Hepatocyte (in vitro differentiated cells): ENCODE measurements at regions not wholly inside any gene's neighbourhood (a gene's known extent, or its start where the extent isn't known, plus 50 kb on each side); places are given as distances from the start of the nearest gene placed in this dataset.

Source experiments
- DNase-seq: peaks from one replicate; pipeline ENCODE4 v3.0.0-alpha.2; 2016; ENCODE audit warnings: low spot score
- H2AFZ ChIP-seq: fragments of 200-600 bp; sonication (generic); 2 replicates; pipeline ENCODE4 v1.6.0; 2016; ENCODE audit warnings: antibody characterized with exemption, mild to moderate bottlenecking
- H3K27ac ChIP-seq: fragments of 200-600 bp; sonication (generic); 2 replicates; pipeline ENCODE4 v1.5.1; 2016; ENCODE audit warnings: mild to moderate bottlenecking
- H3K27me3 ChIP-seq: fragments of 200-600 bp; sonication (generic); 2 replicates; pipeline ENCODE4 v1.6.1; 2016
- H3K36me3 ChIP-seq: fragments of 200-600 bp; sonication (generic); replicated peaks from 2 replicates; pipeline ENCODE4 v1.5.1; 2016; ENCODE audit warnings: low read depth; ENCODE audit not compliant: insufficient read depth
- H3K4me1 ChIP-seq: fragments of 200-600 bp; sonication (generic); 2 replicates; pipeline ENCODE4 v1.5.1; 2016; ENCODE audit warnings: mild to moderate bottlenecking, moderate library complexity; ENCODE audit not compliant: insufficient read depth
- H3K4me2 ChIP-seq: fragments of 200-600 bp; sonication (generic); 2 replicates; pipeline ENCODE4 v1.6.0; 2016
- H3K4me3 ChIP-seq: fragments of 200-600 bp; sonication (generic); 2 replicates; pipeline ENCODE4 v1.5.1; 2016; ENCODE audit warnings: mild to moderate bottlenecking
- H3K79me2 ChIP-seq: fragments of 200-600 bp; sonication (generic); 2 replicates; pipeline ENCODE4 v1.6.0; 2017; ENCODE audit warnings: mild to moderate bottlenecking
- H3K9me2 ChIP-seq: fragments of 200-600 bp; sonication (generic); replicated peaks from 2 replicates; pipeline ENCODE4 v1.6.0; 2017; ENCODE audit warnings: mild to moderate bottlenecking; ENCODE audit not compliant: insufficient read depth
- H3K9me3 ChIP-seq: fragments of 200-600 bp; sonication (generic); 2 replicates; pipeline ENCODE4 v1.5.1; 2016; ENCODE audit warnings: low read depth, mild to moderate bottlenecking
- H4K20me1 ChIP-seq: fragments of 200-600 bp; sonication (generic); 2 replicates; pipeline ENCODE4 v1.6.0; 2016; ENCODE audit warnings: mild to moderate bottlenecking; ENCODE audit not compliant: insufficient read depth, poor library complexity, severe bottlenecking
- CTCF ChIP-seq: fragments of 200-600 bp; sonication (generic); IDR thresholded peaks from 2 replicates; pipeline ENCODE4 v1.5.1; 2016; ENCODE audit warnings: antibody characterized with exemption, mild to moderate bottlenecking; ENCODE audit not compliant: poor library complexity
- EZH2 ChIP-seq: fragments of 200-600 bp; sonication (generic); IDR thresholded peaks from 2 replicates; pipeline ENCODE4 v1.6.1; 2016; ENCODE audit warnings: antibody characterized with exemption, mild to moderate bottlenecking, borderline replicate concordance
- EZH2phosphoT487 ChIP-seq: fragments of 200-600 bp; sonication (generic); IDR thresholded peaks from one replicate; pipeline ENCODE4 v1.6.1; 2018; ENCODE audit warnings: antibody characterized with exemption, mild to moderate bottlenecking, low read depth, moderate library complexity; ENCODE audit not compliant: unreplicated experiment, severe bottlenecking
- WGBS: methylation state at CpG from one replicate; pipeline ENCODE4 v1.1.6; 2016; ENCODE audit warnings: low lambda C conversion rate; ENCODE audit errors: missing lambda C conversion rate; 5-methylcytosine and 5-hydroxymethylcytosine counted together

GRCh38 chr5:88389338-88390095, 120.9 kb upstream of the TMEM161B start:
- no peaks in the 10 kb centered on the region for H3K9me2 ChIP-seq
- no peak overlapping the region for H3K27ac ChIP-seq
- H3K4me3 ChIP-seq: no peak overlapping the region
- WGBS: 81% methylated on average over 4 of the region's 4 CpGs
- peaks cover 15% of the 10 kb centered on the region for H3K27me3 ChIP-seq
- H3K9me3 ChIP-seq: no peaks in the 10 kb centered on the region
- no peak overlapping the region for H2AFZ ChIP-seq
- no peak for DNase-seq
- TF ChIP-seq EZH2phosphoT487 (no peak), CTCF (no peak), EZH2 (no peak)
- H3K4me2 ChIP-seq: no peak overlapping the region
- no peaks in the 10 kb centered on the region for H3K4me1 ChIP-seq
- no peaks in the 10 kb centered on the region for H3K79me2 ChIP-seq
- no peaks in the 10 kb centered on the region for H3K36me3 ChIP-seq
- H4K20me1 ChIP-seq: no peaks in the 10 kb centered on the region

GRCh38 chr5:88388476-88389337, 120.1 kb upstream of the TMEM161B start:
- Histone ChIP-seq H3K79me2 (no peaks in the 10 kb centered on the region), H3K36me3 (no peaks in the 10 kb centered on the region), H2AFZ (no peak overlapping the region), H3K27me3 (peaks cover 12% of the 10 kb centered on the region), H3K9me3 (no peaks in the 10 kb centered on the region), H3K4me2 (no peak overlapping the region), H3K9me2 (no peaks in the 10 kb centered on the region), H3K4me3 (no peak overlapping the region), H4K20me1 (no peaks in the 10 kb centered on the region), H3K27ac (no peak overlapping the region), H3K4me1 (no peaks in the 10 kb centered on the region)
- DNase-seq: no peak
- 61% methylated on average over 7 of the region's 7 CpGs for WGBS
- TF ChIP-seq CTCF (no peak), EZH2 (no peak), EZH2phosphoT487 (no peak)

- H3K36me3 ChIP-seq: no peaks in the 10 kb centered on the region
- H3K4me1 ChIP-seq: no peaks in the 10 kb centered on the region
- TF ChIP-seq EZH2phosphoT487 (no peak), EZH2 (no peak), CTCF (no peak)
- no peaks in the 10 kb centered on the region for H3K9me3 ChIP-seq
- H4K20me1 ChIP-seq: no peaks in the 10 kb centered on the region
- no peaks in the 10 kb centered on the region for H3K9me2 ChIP-seq
- no peaks in the 10 kb centered on the region for H3K79me2 ChIP-seq
- no peak overlapping the region for H3K4me3 ChIP-seq
- 79% methylated on average over 4 of the region's 4 CpGs for WGBS
- H3K27me3 ChIP-seq: peaks cover 8% of the 10 kb centered on the region
- H2AFZ ChIP-seq: no peak overlapping the region
- H3K27ac ChIP-seq: no peak overlapping the region
- DNase-seq: no peak
- H3K4me2 ChIP-seq: no peak overlapping the region
Observed at GRCh38 chr5:88384886-88385285, 116.2 kb upstream of the TMEM161B start.
